ENCODE measurements at regions not wholly inside any gene's neighbourhood (a gene's known extent, or its start where the extent isn't known, plus 50 kb on each side); places are given as distances from the start of the nearest gene placed in this dataset.

- TF ChIP-seq, protein P1, sequence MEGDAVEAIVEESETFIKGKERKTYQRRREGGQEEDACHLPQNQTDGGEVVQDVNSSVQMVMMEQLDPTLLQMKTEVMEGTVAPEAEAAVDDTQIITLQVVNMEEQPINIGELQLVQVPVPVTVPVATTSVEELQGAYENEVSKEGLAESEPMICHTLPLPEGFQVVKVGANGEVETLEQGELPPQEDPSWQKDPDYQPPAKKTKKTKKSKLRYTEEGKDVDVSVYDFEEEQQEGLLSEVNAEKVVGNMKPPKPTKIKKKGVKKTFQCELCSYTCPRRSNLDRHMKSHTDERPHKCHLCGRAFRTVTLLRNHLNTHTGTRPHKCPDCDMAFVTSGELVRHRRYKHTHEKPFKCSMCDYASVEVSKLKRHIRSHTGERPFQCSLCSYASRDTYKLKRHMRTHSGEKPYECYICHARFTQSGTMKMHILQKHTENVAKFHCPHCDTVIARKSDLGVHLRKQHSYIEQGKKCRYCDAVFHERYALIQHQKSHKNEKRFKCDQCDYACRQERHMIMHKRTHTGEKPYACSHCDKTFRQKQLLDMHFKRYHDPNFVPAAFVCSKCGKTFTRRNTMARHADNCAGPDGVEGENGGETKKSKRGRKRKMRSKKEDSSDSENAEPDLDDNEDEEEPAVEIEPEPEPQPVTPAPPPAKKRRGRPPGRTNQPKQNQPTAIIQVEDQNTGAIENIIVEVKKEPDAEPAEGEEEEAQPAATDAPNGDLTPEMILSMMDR (IDR thresholded peaks at IDR 0.05), result no peak
- TF ChIP-seq POLR2A (IDR thresholded peaks at IDR 0.05) (no peak), POLR2AphosphoS5 (IDR thresholded peaks at IDR 0.05) (no peak), EP300 (IDR thresholded peaks at IDR 0.05) (no peak)
Measured at GRCh38 chr9:10764481-10764880, 151.7 kb upstream of the PTPRD start.

Data from gastroesophageal sphincter (tissue), 3 donors.